ENCODE measurements at regions not wholly inside any gene's neighbourhood (a gene's known extent, or its start where the extent isn't known, plus 50 kb on each side); places are given as distances from the start of the nearest gene placed in this dataset.

DNA sequence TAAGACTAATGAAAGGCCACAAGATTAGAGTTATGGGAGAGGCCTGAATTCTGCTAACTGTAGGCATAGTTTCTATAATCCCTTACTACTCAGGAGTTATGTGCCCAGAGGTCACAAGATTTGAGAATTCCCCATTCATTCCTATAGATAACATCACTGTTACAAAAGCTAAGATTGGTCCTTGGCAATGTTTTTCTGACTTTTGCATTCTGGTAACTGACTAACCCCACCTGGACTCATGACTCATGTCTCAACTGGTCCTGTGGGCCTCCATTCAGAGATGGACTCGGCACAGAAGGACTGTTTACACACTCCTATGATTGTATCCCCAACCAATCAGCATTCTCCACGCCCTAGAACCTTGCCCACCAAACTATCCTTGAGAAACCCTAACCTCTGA is 249.0 kb upstream of the ZP4 start:
- Histone ChIP-seq H3K4me3 (ENCODE audit: low read length) (no peak overlapping the region), H3K9me3 (ENCODE audit: control insufficient read depth, low read length) (peaks cover 4% of the 10 kb centered on the region), H3K27me3 (replicated peaks; ENCODE audit: control insufficient read depth, insufficient read depth, low read length) (no peaks in the 10 kb centered on the region), H3K4me1 (ENCODE audit: control insufficient read depth, insufficient read depth, low read length) (no peaks in the 10 kb centered on the region), H3K9ac (ENCODE audit: low read length) (no peak overlapping the region), H3K36me3 (ENCODE audit: control insufficient read depth, insufficient read depth, low read length, severe bottlenecking) (no peaks in the 10 kb centered on the region)
- no peak for DNase-seq (ENCODE audit: low read depth)

DNA sequence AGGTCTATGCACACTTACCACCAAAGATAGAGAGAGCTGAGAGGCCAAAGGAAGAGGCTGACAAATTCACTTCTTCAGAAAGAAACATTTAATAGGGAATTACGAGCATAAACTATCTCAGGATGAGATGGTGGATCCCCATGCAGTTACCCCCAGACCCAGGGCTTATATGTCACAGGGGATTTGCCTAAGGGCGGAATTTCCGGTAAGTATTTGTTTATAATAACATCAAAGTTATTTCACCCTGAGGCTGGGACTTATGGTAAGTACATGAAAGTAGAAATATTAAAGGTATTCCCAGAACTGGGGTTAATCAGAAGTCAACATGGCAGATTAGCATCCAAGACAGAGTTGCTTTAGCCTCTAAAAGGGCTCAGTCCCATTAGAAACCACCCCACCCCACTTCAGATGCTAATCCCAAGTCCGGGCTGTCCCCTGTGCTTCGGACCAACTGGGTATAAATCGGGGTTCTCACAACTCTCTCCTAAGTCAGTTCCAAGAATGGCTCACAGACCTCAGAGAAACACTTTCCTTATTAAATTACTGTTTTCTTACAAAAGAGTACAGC is 247.4 kb upstream of the ZP4 start:
- Histone ChIP-seq H3K9me3 (ENCODE audit: control insufficient read depth, low read length) (peaks cover 8% of the 10 kb centered on the region), H3K4me3 (ENCODE audit: low read length) (no peak overlapping the region), H3K36me3 (ENCODE audit: control insufficient read depth, insufficient read depth, low read length, severe bottlenecking) (no peaks in the 10 kb centered on the region), H3K27me3 (replicated peaks; ENCODE audit: control insufficient read depth, insufficient read depth, low read length) (no peaks in the 10 kb centered on the region), H3K4me1 (ENCODE audit: control insufficient read depth, insufficient read depth, low read length) (no peaks in the 10 kb centered on the region), H3K9ac (ENCODE audit: low read length) (no peak overlapping the region)
- DNase-seq (ENCODE audit: low read depth) = no peak

- no peak for DNase-seq (ENCODE audit: low read depth)
These were observed 245.3 kb upstream of the ZP4 start for GRCh38 chr1:238135708-238136664.

DNA sequence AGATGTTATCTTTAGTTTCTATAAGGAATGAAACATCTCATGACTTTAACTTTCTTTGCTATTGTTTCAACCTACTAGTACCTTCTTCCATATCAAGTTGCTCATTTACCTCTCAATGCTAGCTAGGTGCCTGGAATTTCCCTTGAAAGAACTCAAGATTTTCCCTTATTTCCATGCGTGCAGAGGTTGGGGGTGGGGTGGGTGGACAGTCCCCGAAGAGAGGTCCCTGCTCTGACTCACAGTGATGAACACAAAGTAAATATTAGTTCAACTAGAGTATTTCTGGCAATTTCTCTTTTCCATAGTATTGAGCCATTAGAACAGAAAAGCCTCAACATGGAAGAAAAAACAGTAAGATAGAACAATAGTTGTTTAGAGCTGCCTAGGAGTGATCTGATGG is 239.0 kb upstream of the ZP4 start:
- no peak for DNase-seq (ENCODE audit: low read depth)
- Histone ChIP-seq H3K4me3 (ENCODE audit: low read length) (no peak overlapping the region), H3K9ac (ENCODE audit: low read length) (no peak overlapping the region), H3K9me3 (ENCODE audit: control insufficient read depth, low read length) (peaks cover 3% of the 10 kb centered on the region), H3K36me3 (ENCODE audit: control insufficient read depth, insufficient read depth, low read length, severe bottlenecking) (no peaks in the 10 kb centered on the region), H3K27me3 (replicated peaks; ENCODE audit: control insufficient read depth, insufficient read depth, low read length) (no peaks in the 10 kb centered on the region), H3K4me1 (ENCODE audit: control insufficient read depth, insufficient read depth, low read length) (no peaks in the 10 kb centered on the region)

More at GRCh38 chr1:238135708-238136664, 245.3 kb upstream of the ZP4 start:
- H3K27me3 ChIP-seq (replicated peaks; ENCODE audit: control insufficient read depth, insufficient read depth, low read length) = no peaks in the 10 kb centered on the region
- H3K4me3 ChIP-seq (ENCODE audit: low read length) = no peak overlapping the region
- H3K9ac ChIP-seq (ENCODE audit: low read length) = no peak overlapping the region
- no peaks in the 10 kb centered on the region for H3K36me3 ChIP-seq (ENCODE audit: control insufficient read depth, insufficient read depth, low read length, severe bottlenecking)
- H3K4me1 ChIP-seq (ENCODE audit: control insufficient read depth, insufficient read depth, low read length) = no peaks in the 10 kb centered on the region
- H3K9me3 ChIP-seq (ENCODE audit: control insufficient read depth, low read length) = peaks cover 8% of the 10 kb centered on the region

DNA sequence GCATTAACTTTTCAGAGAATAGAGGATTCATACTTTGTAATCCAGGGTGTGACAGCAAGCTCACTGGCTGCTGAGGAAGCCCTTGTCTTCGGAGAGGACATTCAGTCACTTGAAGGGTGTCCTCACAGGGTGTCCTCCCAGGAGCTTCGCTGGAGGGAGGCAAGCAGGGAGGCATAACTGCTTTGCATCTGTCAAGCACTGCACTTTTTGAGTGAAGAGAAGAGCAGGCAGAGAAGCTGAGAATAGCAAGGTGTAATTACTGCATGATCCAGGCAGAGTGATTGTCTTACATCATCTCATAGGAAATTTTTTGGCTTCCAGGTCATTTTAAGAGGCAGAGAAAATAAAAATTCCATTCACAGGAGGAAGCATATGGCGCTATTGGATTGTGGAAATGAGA is 232.5 kb upstream of the ZP4 start:
- no peaks in the 10 kb centered on the region for H3K4me1 ChIP-seq (ENCODE audit: control insufficient read depth, insufficient read depth, low read length)
- no peak for DNase-seq (ENCODE audit: low read depth)

GRCh38 chr1:238119861-238120260 is 229.1 kb upstream of the ZP4 start:
- no peak for DNase-seq (ENCODE audit: low read depth)
- H3K9ac ChIP-seq (ENCODE audit: low read length) = no peak overlapping the region
- H3K9me3 ChIP-seq (ENCODE audit: control insufficient read depth, low read length) = peaks cover under 1% of the 10 kb centered on the region
- no peaks in the 10 kb centered on the region for H3K36me3 ChIP-seq (ENCODE audit: control insufficient read depth, insufficient read depth, low read length, severe bottlenecking)
- no peaks in the 10 kb centered on the region for H3K4me1 ChIP-seq (ENCODE audit: control insufficient read depth, insufficient read depth, low read length)
- no peak overlapping the region for H3K4me3 ChIP-seq (ENCODE audit: low read length)
- H3K27me3 ChIP-seq (replicated peaks; ENCODE audit: control insufficient read depth, insufficient read depth, low read length) = no peaks in the 10 kb centered on the region

More for the DNA sequence above, 232.5 kb upstream of the ZP4 start:
- no peaks in the 10 kb centered on the region for H3K27me3 ChIP-seq (replicated peaks; ENCODE audit: control insufficient read depth, insufficient read depth, low read length)
- H3K9me3 ChIP-seq (ENCODE audit: control insufficient read depth, low read length) = no peaks in the 10 kb centered on the region
- no peak overlapping the region for H3K4me3 ChIP-seq (ENCODE audit: low read length)
- no peaks in the 10 kb centered on the region for H3K36me3 ChIP-seq (ENCODE audit: control insufficient read depth, insufficient read depth, low read length, severe bottlenecking)
- H3K9ac ChIP-seq (ENCODE audit: low read length) = no peak overlapping the region

- Histone ChIP-seq H3K36me3 (ENCODE audit: control insufficient read depth, insufficient read depth, low read length, severe bottlenecking) (no peaks in the 10 kb centered on the region), H3K9me3 (ENCODE audit: control insufficient read depth, low read length) (peaks cover 4% of the 10 kb centered on the region), H3K4me1 (ENCODE audit: control insufficient read depth, insufficient read depth, low read length) (no peaks in the 10 kb centered on the region), H3K4me3 (ENCODE audit: low read length) (no peak overlapping the region), H3K27me3 (replicated peaks; ENCODE audit: control insufficient read depth, insufficient read depth, low read length) (no peaks in the 10 kb centered on the region), H3K9ac (ENCODE audit: low read length) (no peak overlapping the region)
- DNase-seq (ENCODE audit: low read depth) = no peak
These were observed 228.3 kb upstream of the ZP4 start for GRCh38 chr1:238119060-238119459.

- H3K27me3 ChIP-seq (replicated peaks; ENCODE audit: control insufficient read depth, insufficient read depth, low read length) = no peaks in the 10 kb centered on the region
- H3K4me1 ChIP-seq (ENCODE audit: control insufficient read depth, insufficient read depth, low read length) = no peaks in the 10 kb centered on the region
- H3K36me3 ChIP-seq (ENCODE audit: control insufficient read depth, insufficient read depth, low read length, severe bottlenecking) = no peaks in the 10 kb centered on the region
- no peak overlapping the region for H3K9ac ChIP-seq (ENCODE audit: low read length)
- H3K9me3 ChIP-seq (ENCODE audit: control insufficient read depth, low read length) = peaks cover 4% of the 10 kb centered on the region
- no peak overlapping the region for H3K4me3 ChIP-seq (ENCODE audit: low read length)
- DNase-seq (ENCODE audit: low read depth) = no peak
These were observed 225.1 kb upstream of the ZP4 start for GRCh38 chr1:238115852-238116251.

GRCh38 chr1:238112952-238113621 is 222.4 kb upstream of the ZP4 start:
- H3K36me3 ChIP-seq (ENCODE audit: control insufficient read depth, insufficient read depth, low read length, severe bottlenecking) = no peaks in the 10 kb centered on the region
- peaks cover 4% of the 10 kb centered on the region for H3K9me3 ChIP-seq (ENCODE audit: control insufficient read depth, low read length)
- no peaks in the 10 kb centered on the region for H3K4me1 ChIP-seq (ENCODE audit: control insufficient read depth, insufficient read depth, low read length)
- no peak overlapping the region for H3K4me3 ChIP-seq (ENCODE audit: low read length)
- no peak for DNase-seq (ENCODE audit: low read depth)
- H3K9ac ChIP-seq (ENCODE audit: low read length) = no peak overlapping the region
- no peaks in the 10 kb centered on the region for H3K27me3 ChIP-seq (replicated peaks; ENCODE audit: control insufficient read depth, insufficient read depth, low read length)

- DNase-seq (ENCODE audit: low read depth) = no peak
- no peaks in the 10 kb centered on the region for H3K4me1 ChIP-seq (ENCODE audit: control insufficient read depth, insufficient read depth, low read length)
These were observed 220.8 kb upstream of the ZP4 start for GRCh38 chr1:238111516-238111915.

GRCh38 chr1:238111081-238111480 is 220.4 kb upstream of the ZP4 start:
- no peaks in the 10 kb centered on the region for H3K36me3 ChIP-seq (ENCODE audit: control insufficient read depth, insufficient read depth, low read length, severe bottlenecking)
- no peaks in the 10 kb centered on the region for H3K4me1 ChIP-seq (ENCODE audit: control insufficient read depth, insufficient read depth, low read length)
- H3K9ac ChIP-seq (ENCODE audit: low read length) = no peak overlapping the region
- H3K27me3 ChIP-seq (replicated peaks; ENCODE audit: control insufficient read depth, insufficient read depth, low read length) = no peaks in the 10 kb centered on the region
- peaks cover 4% of the 10 kb centered on the region for H3K9me3 ChIP-seq (ENCODE audit: control insufficient read depth, low read length)
- no peak overlapping the region for H3K4me3 ChIP-seq (ENCODE audit: low read length)
- DNase-seq (ENCODE audit: low read depth) = no peak

More at GRCh38 chr1:238111516-238111915, 220.8 kb upstream of the ZP4 start:
- Histone ChIP-seq H3K27me3 (replicated peaks; ENCODE audit: control insufficient read depth, insufficient read depth, low read length) (no peaks in the 10 kb centered on the region), H3K36me3 (ENCODE audit: control insufficient read depth, insufficient read depth, low read length, severe bottlenecking) (no peaks in the 10 kb centered on the region), H3K4me3 (ENCODE audit: low read length) (no peak overlapping the region), H3K9ac (ENCODE audit: low read length) (no peak overlapping the region), H3K9me3 (ENCODE audit: control insufficient read depth, low read length) (peaks cover 4% of the 10 kb centered on the region)

All from adipocyte (in vitro differentiated cells).